ENCODE measurements at regions not wholly inside any gene's neighbourhood (a gene's known extent, or its start where the extent isn't known, plus 50 kb on each side); places are given as distances from the start of the nearest gene placed in this dataset.

DNA sequence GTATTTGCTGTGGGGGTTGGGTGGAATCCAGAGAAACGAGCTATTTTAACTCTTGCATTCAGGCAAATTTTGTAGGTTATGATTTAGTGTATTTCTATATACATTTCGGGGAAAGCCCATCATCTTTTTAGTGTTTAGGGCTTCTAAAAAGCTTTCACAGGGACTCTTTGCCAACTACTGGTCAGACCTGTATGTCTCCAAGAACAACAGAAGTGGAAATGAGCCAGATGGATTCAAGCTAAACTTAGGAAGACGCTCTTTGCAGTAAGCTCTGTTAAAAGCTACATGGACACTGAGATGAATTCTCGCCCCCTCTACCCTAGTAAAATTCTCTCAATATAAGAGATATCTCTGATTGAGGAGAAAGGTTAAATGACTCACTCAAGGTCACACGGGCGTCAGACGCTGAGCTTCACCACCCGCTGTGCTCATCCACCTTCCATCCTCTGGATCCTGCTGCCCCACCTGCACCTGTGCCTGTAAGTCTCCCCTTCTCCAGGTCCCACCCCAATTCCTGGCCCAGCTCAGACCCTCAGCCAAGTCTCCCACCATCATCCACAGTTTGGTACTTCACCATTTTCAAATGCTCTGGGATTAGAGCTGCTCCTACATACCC, 85.6 kb downstream of the MARCHF4 start:
- DNase-seq (ENCODE audit: low read depth in 2 of 2): no peak

DNA sequence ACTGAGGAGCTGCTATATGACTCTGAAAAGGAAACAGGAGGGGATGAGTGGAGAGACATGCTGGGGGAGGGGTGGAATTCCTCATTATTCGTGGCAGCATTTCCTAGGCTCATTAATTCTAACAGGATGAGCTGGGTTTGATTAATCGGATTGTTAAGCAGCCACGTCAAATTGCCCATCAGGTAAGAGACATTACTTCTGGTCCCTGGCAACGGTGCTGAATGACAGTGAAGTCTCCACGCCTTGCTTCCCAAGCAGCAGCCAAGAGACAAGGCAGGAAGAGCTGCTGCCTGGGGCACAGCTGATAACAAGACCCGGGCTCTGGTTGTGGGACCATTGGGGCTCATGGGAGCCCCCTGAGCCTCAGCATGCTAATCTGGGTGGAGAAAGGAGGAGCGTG, 86.6 kb downstream of the MARCHF4 start:
- no peak for DNase-seq (ENCODE audit: low read depth in 2 of 2)

- no peak for DNase-seq (ENCODE audit: low read depth in 2 of 2)
Observed at GRCh38 chr2:216284708-216285107, 87.6 kb downstream of the MARCHF4 start.

DNA sequence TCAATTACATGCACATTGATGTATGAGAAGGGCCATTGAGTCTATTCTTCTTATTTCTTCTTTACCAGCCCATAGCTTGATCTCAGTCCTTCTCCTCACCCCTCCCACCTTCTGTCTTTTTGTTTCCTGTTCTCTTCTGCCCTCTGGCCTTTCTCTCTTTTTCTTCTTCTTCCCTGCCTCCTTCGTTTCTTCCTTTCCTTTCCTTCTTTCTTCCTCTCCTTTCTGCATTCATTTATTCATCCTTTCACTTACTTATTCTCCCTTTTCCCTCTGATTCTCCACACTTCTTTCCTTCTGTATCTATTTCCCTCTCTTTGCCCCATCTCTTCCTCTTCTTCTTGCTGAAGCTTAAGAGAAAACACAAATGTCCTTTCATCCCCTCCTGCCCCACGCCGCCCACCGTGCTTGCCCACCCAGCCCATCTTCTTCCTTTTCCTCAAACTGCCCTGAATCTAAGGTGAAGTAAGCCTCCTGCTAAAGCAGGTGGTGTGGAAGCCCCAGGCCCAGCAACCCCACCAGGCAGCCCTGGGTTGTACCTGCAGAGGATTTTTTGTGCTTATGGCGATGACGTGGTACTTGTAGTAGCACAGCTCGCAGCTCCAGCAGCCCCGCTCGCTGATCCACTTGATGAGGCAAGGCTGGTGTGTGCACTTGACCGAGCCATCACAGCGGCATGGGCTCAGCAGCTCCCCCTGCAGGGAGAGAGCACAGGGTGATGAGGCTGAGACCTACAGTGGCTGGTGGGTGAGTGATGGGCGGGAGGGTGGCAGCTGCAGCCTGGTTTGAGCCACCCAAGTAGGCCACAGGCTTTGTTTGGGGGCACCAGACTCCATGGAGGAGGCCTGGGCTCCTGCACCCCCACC, 89.0 kb downstream of the MARCHF4 start:
- peak; percentile 13 to 25 for DNase-seq (ENCODE audit: low read depth in 2 of 2)

- no peak for DNase-seq (ENCODE audit: low read depth in 2 of 2)
Observed at GRCh38 chr2:216281876-216282275, 90.4 kb downstream of the MARCHF4 start.

GRCh38 chr2:216281316-216281715, 91.0 kb downstream of the MARCHF4 start:
- DNase-seq (ENCODE audit: low read depth in 2 of 2): no peak

GRCh38 chr2:216279459-216279858, 92.8 kb downstream of the MARCHF4 start:
- no peak for DNase-seq (ENCODE audit: low read depth in 2 of 2)

DNA sequence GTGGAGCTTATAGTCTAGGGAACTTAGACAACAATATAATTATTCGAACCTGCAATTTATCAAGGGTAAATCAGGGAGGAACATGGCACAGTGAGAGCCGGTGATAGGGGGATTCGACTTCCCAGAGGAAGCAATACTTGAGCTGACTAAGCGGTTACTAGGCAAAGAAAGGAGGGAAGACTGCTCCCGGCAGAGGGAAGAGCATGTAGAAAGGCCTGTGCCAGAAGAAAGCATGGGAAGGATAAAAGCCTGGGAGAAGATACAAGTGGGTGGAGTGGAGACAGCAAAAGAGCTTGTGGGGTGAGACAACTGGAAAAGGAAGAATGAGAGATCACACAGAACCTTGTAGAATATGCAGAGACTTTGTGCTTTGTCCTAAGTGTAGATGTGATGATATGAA, 93.3 kb downstream of the MARCHF4 start:
- no peak for DNase-seq (ENCODE audit: low read depth in 2 of 2)

- DNase-seq (ENCODE audit: low read depth in 2 of 2): no peak
Observed at GRCh38 chr2:216275890-216276289, 96.4 kb downstream of the MARCHF4 start.

GRCh38 chr2:216274194-216274840, 98.0 kb downstream of the MARCHF4 start:
- DNase-seq (ENCODE audit: low read depth in 2 of 2): no peak

GRCh38 chr2:216261042-216261537, 111.2 kb downstream of the MARCHF4 start:
- no peak for DNase-seq (ENCODE audit: low read depth in 2 of 2)

DNA sequence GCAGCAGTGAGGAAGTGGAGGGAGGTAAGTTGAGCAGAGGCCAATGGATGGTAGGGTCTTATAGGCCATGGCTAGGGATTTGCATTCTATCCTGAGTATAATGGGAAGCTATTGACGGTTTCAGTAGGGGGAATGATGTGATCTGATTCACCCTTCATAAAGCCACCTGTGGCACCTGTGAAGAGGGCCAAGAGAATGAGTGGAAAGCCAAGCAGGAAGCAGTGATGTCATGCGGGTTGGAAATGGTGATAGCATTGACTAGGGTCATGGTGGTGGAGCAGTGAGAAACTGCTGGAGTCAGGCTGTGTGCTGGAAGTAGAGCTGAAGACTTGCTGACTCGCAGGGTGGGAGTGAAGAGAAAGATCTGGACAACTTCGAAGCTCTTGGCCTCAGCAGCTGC, 111.7 kb downstream of the MARCHF4 start:
- DNase-seq (ENCODE audit: low read depth in 2 of 2): no peak

DNA sequence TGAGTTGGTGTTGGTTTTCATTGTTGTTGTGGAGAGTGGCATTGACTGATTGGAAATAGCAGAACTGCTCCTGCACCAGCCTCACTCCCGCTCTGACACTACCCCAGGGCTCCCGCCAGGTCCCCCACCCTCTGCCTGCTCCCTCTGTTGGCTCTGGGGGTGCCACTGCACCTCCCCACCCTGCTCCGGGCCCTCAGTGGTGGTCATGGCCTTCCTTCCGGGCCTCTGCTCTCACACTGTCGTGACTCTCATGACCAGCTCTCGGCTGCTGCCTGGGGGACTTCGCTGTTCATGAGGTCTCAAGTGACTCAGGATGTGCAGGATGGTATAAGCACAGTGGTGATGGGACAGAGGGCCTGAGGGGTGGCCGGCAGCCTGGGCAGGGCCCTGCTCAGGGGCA, 113.2 kb downstream of the MARCHF4 start:
- DNase-seq (ENCODE audit: low read depth in 2 of 2): no peak

GRCh38 chr2:216257089-216257488, 115.2 kb downstream of the MARCHF4 start:
- no peak for DNase-seq (ENCODE audit: low read depth in 2 of 2)

All from stimulated activated CD4-positive, alpha-beta T cell treated with anti-CD3 and anti-CD28 coated beads, Interleukin-15, amount 100 ng/mL, for 48 hours (primary cell).